ENCODE measurements at regions not wholly inside any gene's neighbourhood (a gene's known extent, or its start where the extent isn't known, plus 50 kb on each side); places are given as distances from the start of the nearest gene placed in this dataset.
"Not testable (repeated sequence)": the region's sequence is repeated elsewhere in the genome, so short reads cannot be mapped to it uniquely, and the experiment has no call there.

DNA sequence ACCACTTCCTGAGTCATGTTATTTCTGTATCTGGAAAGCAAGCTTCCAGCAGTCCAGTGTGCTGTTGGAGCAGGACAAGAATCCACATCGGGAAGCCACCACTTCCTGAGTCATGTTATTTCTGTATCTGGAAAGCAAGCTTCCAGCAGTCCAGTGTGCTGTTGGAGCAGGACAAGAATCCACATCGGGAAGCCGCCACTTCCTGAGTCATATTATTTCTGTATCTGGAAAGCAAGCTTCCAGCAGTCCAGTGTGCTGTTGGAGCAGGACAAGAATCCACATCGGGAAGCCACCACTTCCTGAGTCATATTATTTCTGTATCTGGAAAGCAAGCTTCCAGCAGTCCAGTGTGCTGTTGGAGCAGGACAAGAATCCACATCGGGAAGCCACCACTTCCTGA is 170.2 kb upstream of the EXOC2 start:
- not testable (repeated sequence) for DNase-seq (ENCODE audit: low spot score)

- DNase-seq (ENCODE audit: low spot score), result no peak
Measured at GRCh38 chr6:859936-860335, 167.0 kb upstream of the EXOC2 start.

DNA sequence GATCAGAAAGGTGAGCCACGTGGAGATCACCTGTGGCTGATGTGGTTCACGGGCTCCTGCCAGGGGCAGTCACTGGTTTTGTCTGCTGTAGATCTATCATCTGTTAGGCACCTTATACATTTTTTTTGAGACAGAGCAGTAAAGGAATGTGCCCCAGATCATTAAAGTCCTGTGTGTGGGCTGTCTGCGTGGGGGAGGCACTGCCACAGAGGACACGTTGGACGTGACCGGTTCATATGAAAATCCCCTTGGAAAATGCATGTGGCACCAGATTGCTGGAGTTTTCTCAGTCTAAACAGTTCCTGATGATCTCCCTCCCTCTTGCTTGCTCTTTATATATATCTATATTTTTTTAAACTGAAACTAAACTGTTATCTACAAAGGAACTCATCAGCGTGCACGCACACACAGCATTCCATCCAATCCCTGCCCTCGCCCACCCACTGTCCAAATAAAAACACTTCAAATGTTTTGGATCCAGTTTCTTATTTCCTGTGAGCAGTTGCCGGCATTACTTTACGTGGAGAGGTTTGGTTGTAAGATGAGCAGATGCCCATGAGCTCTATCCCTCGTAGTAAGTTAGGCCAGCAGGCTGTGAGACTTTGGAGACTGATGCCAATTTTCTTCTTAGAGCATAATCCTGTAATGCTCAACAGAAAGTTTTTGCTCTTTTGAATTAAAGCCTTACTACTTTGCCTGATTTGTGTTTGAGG is 161.6 kb upstream of the EXOC2 start:
- no peak for DNase-seq (ENCODE audit: low spot score)

- DNase-seq (ENCODE audit: low spot score), result not testable (repeated sequence)
Measured at GRCh38 chr6:852216-852615, 159.3 kb upstream of the EXOC2 start.

GRCh38 chr6:849075-849506 is 156.2 kb upstream of the EXOC2 start:
- no peak for DNase-seq (ENCODE audit: low spot score)

- DNase-seq (ENCODE audit: low spot score), result no peak
Measured at GRCh38 chr6:845566-845965, 152.6 kb upstream of the EXOC2 start.

GRCh38 chr6:845101-845500 is 152.2 kb upstream of the EXOC2 start:
- no peak for DNase-seq (ENCODE audit: low spot score)

DNA sequence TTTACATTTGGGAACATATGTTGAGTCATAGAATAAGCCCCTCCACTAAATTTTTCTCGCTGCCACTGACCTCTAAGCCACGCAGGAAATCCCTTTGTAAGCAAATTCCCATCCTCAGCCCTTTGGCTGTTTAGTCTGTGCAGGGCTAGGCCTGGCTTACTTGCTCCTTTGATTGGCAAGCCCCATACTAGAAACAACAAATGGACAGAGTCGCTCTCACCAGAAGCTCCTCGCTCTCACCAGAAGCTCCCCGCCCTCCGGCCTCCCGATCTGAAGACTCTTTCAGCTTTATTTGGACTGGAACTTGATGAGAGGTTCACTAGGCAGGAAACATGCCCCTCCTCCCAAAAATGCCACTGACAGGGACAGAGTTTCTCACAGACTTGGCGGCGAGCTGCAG is 149.2 kb upstream of the EXOC2 start:
- DNase-seq (ENCODE audit: low spot score), result no peak

- DNase-seq (ENCODE audit: low spot score), result no peak
Measured at GRCh38 chr6:841569-841968, 148.6 kb upstream of the EXOC2 start.

DNA sequence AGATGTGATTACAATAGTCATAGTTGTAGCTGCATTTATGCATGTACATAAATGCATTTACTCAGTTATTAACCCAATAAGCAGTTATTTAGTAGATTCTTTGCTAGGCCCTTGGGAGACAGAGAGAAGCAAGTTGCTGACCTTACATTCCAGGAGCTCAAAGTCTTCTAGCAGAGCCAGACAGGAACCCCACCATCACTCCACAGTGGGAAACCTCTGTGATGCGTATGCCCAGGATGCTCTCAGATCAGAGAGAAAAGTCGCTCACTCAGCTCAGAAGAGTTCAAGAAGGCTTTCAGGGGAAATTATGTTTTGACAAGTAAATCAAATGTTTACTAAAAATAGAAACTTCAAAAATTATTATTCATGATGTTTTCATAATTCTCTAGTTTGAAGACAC is 146.3 kb upstream of the EXOC2 start:
- DNase-seq (ENCODE audit: low spot score), result no peak

DNA sequence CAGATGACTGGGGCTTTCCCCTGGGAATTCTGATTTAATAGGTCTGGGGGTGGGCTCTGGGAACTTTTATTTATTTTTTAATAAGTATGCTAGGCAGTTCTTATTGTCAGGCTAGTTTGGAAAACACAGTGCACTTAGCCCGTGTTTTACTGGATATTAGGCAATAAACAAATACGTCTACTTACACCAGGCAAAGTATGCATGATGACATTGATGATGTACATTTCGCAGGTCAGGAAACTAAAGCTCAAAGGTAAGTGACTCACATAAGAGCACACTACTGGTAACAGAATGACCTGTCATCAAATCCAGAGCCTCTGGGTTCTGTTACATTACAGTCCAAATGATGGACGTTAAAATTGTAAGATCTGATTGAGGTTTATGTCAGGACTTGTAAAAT is 144.4 kb upstream of the EXOC2 start:
- no peak for DNase-seq (ENCODE audit: low spot score)

GRCh38 chr6:836276-836853 is 143.4 kb upstream of the EXOC2 start:
- no peak for DNase-seq (ENCODE audit: low spot score)

DNA sequence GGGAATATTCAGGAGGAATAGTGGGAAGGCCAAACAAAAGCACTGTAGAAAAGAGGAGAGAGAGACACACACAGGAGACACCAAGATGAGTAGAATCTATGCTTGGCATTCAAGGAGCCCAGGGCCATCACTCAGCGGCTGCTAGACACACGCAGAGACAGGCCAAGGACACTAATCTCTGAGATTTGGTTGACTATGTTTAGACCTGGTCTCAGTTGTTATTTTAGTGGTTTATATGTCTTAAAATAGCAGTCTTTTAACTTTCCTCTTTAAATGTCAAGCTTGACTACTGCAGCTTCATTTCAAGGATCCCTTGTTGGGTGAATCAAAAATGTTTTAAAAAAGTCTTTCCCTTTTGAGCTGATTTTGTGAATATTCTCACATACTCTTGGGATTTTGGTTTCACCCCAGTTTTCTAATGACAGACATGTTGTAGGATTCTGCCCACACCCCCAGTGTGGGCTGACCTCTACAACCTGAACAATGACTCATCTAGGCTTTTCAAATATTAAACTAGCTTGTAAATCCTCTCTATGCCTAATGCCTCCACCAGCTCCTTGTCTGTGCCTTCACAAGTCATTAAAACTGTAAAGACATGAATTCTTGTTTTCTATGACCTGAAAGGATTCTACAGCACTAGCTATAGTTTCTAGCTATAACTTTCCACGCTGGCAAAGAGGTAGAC is 142.7 kb upstream of the EXOC2 start:
- no peak for DNase-seq (ENCODE audit: low spot score)

GRCh38 chr6:834866-835265 is 141.9 kb upstream of the EXOC2 start:
- DNase-seq (ENCODE audit: low spot score), result no peak

DNA sequence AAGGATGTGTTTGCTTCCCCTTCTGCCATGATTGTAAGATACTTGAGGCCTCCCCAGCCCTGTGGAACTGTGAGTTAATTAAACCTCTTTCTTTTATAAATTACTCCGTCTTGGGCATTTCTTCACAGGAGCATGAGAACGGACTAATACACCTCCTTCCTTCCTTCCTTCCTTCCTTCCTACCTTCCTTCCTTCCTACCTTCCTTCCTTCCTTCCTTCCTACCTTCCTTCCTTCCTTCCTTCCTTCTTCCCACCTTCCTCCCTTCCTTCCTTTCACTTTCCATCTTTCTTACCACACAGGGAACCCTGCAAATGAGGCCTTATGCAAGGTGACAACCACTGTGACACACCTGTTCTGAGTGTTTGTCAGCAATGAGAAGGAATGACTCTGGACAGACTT is 141.3 kb upstream of the EXOC2 start:
- no peak for DNase-seq (ENCODE audit: low spot score)

GRCh38 chr6:832804-833203 is 139.9 kb upstream of the EXOC2 start:
- DNase-seq (ENCODE audit: low spot score), result not testable (repeated sequence)

- DNase-seq (ENCODE audit: low spot score), result no peak
Measured at GRCh38 chr6:830667-831327, 137.9 kb upstream of the EXOC2 start.

DNA sequence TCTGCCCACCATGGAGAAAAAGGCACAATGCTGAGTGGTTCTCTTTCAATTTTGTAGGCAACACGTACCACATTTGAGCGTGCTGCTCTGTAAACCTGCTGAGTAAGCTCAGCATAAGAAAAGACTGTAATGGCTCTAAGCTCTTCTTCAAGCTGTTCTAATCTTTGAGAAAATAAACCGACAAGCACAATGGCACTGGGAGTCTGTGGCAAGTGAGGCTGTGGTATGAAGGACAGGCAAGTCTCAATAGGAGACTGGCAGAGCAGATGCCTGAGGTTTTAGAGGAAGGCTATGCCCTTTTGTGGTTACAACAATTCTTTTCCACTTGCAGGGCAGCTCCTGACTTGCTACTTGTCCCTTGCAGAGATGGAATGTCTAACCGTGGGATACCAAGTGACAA is 136.7 kb upstream of the EXOC2 start:
- no peak for DNase-seq (ENCODE audit: low spot score)

GRCh38 chr6:827431-827830 is 134.5 kb upstream of the EXOC2 start:
- no peak for DNase-seq (ENCODE audit: low spot score)

DNA sequence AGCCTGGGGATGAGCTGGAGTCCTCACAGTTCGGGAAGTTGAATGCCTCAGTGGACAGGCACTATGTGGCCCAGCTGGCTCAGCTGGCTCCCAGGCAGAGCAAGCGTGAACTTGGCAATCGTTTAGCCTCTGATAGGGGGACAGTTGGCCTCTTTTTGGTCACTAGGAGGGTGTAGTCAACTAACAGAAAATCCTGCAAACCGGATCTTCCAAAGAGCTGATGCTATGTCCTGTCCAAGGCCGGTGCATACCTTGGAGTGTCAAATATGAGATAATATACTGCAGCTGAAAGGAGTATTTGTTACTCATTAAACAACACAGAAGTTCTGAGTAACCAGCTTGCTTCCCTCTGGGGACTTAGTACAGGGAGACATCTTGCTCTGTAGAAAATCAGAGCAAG is 126.2 kb upstream of the EXOC2 start:
- DNase-seq (ENCODE audit: low spot score), result no peak

GRCh38 chr6:818196-818595 is 125.3 kb upstream of the EXOC2 start:
- DNase-seq (ENCODE audit: low spot score), result no peak

DNA sequence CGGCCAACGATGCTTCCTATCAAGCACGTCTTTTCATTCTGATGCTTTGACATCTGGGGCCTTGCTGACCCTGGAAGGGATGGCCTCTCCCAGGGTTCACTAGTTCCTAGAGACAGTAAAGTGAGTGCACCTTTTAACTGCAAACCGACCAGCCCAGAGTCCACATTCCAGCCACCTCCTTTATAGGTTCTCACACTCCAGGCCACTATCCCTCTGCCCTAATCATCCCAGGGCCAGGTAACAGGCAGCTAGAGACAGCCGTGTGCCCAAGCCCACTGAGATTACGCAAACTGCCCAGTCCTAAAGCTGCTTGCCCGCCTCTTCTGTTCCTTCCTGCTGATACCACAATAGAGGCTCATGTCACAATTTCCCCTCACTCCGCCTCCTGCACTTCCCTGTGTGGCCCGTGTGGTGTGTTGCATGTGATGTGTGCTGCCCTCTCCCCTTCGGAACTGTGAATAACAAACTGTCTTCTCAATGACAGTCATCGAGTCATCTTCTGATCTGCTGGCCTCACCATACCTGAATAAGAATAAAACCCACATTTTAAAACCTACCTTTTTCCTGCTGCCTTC is 123.7 kb upstream of the EXOC2 start:
- no peak for DNase-seq (ENCODE audit: low spot score)
